Neural cell (in vitro differentiated cells): ENCODE measurements at regions not wholly inside any gene's neighbourhood (a gene's known extent, or its start where the extent isn't known, plus 50 kb on each side); places are given as distances from the start of the nearest gene placed in this dataset.

Experiments
- H2AFZ ChIP-seq: fragments of 200-600, 300-800 bp; sonication (generic), shearing (Covaris generic); 2 replicates; pipeline ENCODE4 v1.6.0; 2014; ENCODE audit warnings: low read depth, mild to moderate bottlenecking, antibody characterized with exemption, low read length, moderate library complexity
- H3F3A ChIP-seq: fragments of 200-600 bp; shearing (Covaris generic); 2 replicates; pipeline ENCODE4 v1.6.1; 2016; ENCODE audit warnings: mild to moderate bottlenecking, moderate library complexity, mixed read lengths, antibody characterized with exemption, low read length; ENCODE audit not compliant: insufficient read depth, poor library complexity, severe bottlenecking
- H3K27ac ChIP-seq: fragments of 200-600, 300-800 bp; sonication (generic), shearing (Covaris generic); 2 replicates; pipeline ENCODE4 v1.5.1; 2014; ENCODE audit warnings: mild to moderate bottlenecking, low read length, moderate library complexity
- H3K27me3 ChIP-seq: fragments of 300-800, 200-600 bp; sonication (generic), shearing (Covaris generic); 2 replicates; pipeline ENCODE4 v1.6.0; 2014; ENCODE audit warnings: mild to moderate bottlenecking, low read depth, low read length, moderate library complexity; ENCODE audit not compliant: insufficient read depth
- H3K36me3 ChIP-seq: fragments of 300-800, 200-600 bp; sonication (generic), shearing (Covaris generic); 2 replicates; pipeline ENCODE4 v1.5.1; 2014; ENCODE audit warnings: mild to moderate bottlenecking, antibody characterized with exemption, low read length, moderate library complexity; ENCODE audit not compliant: insufficient read depth
- H3K4me2 ChIP-seq: fragments of 300-800, 200-600 bp; sonication (generic), shearing (Covaris generic); 2 replicates; pipeline ENCODE4 v1.6.0; 2014; ENCODE audit warnings: mild to moderate bottlenecking, low read length
- H3K4me3 ChIP-seq: fragments of 300-800, 200-600 bp; sonication (generic), shearing (Covaris generic); 2 replicates; pipeline ENCODE4 v1.5.1; 2014; ENCODE audit warnings: mild to moderate bottlenecking, low read length, moderate library complexity
- H3K79me2 ChIP-seq: fragments of 200-600 bp; shearing (Covaris generic); replicated peaks from 2 replicates; pipeline ENCODE4 v1.6.0; 2014; ENCODE audit warnings: mild to moderate bottlenecking, low read length, moderate library complexity; ENCODE audit not compliant: insufficient read depth
- H3K9ac ChIP-seq: fragments of 300-800, 200-600 bp; sonication (generic), shearing (Covaris generic); 2 replicates; pipeline ENCODE4 v1.6.1; 2016; ENCODE audit warnings: mild to moderate bottlenecking, low read length, mixed read lengths
- H3K9me2 ChIP-seq: fragments of 200-600 bp; shearing (Covaris generic); 2 replicates; pipeline ENCODE4 v1.6.1; 2016; ENCODE audit warnings: mild to moderate bottlenecking, low read length, mixed read lengths; ENCODE audit not compliant: insufficient read depth
- H3K9me3 ChIP-seq: fragments of 200-600, 300-800 bp; sonication (generic), shearing (Covaris generic); 2 replicates; pipeline ENCODE4 v1.6.1; 2016; ENCODE audit warnings: mild to moderate bottlenecking, mixed run types, low read length, moderate library complexity, mixed read lengths
- H4K20me1 ChIP-seq: fragments of 200-600 bp; shearing (Covaris generic); 2 replicates; pipeline ENCODE4 v1.6.1; 2016; ENCODE audit warnings: mild to moderate bottlenecking, mixed run types; ENCODE audit not compliant: insufficient read depth
- EP300 ChIP-seq: fragments of 450-650 bp; conservative IDR thresholded peaks from 2 replicates; pipeline ENCODE4 v1.6.1; 2014; ENCODE audit warnings: antibody characterized with exemption, mild to moderate bottlenecking, moderate library complexity; ENCODE audit not compliant: poor library complexity, severe bottlenecking
- EZH2 ChIP-seq: fragments of 200-600, 300-800 bp; shearing (Covaris generic), sonication (generic); IDR thresholded peaks from 2 replicates; pipeline ENCODE4 v1.6.1; 2014; ENCODE audit warnings: antibody characterized with exemption, low read length, borderline replicate concordance, mild to moderate bottlenecking; ENCODE audit not compliant: insufficient read depth, poor library complexity, severe bottlenecking
- MXI1 ChIP-seq: fragments of 450-650 bp; conservative IDR thresholded peaks from 2 replicates; pipeline ENCODE4 v1.6.1; 2014; ENCODE audit warnings: antibody characterized with exemption, mild to moderate bottlenecking; ENCODE audit not compliant: poor library complexity, severe bottlenecking
- POLR2AphosphoS5 ChIP-seq: IDR thresholded peaks from 2 replicates; pipeline ENCODE4 v1.6.1; 2012
- RAD21 ChIP-seq: fragments of 450-650 bp; conservative IDR thresholded peaks from 2 replicates; pipeline ENCODE4 v1.6.1; 2014; ENCODE audit warnings: antibody characterized with exemption, mild to moderate bottlenecking, moderate library complexity
- SMC3 ChIP-seq: fragments of 450-650 bp; conservative IDR thresholded peaks from 2 replicates; pipeline ENCODE4 v1.6.1; 2014; ENCODE audit warnings: antibody characterized with exemption, mild to moderate bottlenecking, moderate library complexity; ENCODE audit not compliant: poor library complexity
- TAF1 ChIP-seq: IDR thresholded peaks from 2 replicates; pipeline ENCODE4 v1.6.1; 2012; ENCODE audit warnings: low read depth
- TF ChIP-seq, protein P1 (sequence below): IDR thresholded peaks from 2 replicates; pipeline ENCODE4 v1.6.1; 2012; ENCODE audit warnings: borderline replicate concordance
- TF ChIP-seq, protein P2 (sequence below): fragments of 450-650 bp; IDR thresholded peaks from 2 replicates; pipeline ENCODE4 v1.5.1; 2014; ENCODE audit warnings: antibody characterized with exemption, mild to moderate bottlenecking, moderate library complexity; ENCODE audit not compliant: poor library complexity, severe bottlenecking

GRCh38 chr6:6091608-6092002, 84.9 kb upstream of the NRN1 start:
- no peaks in the 10 kb centered on the region for H3K27me3 ChIP-seq
- no peak overlapping the region for H3K4me3 ChIP-seq
- H4K20me1 ChIP-seq: no peaks in the 10 kb centered on the region
- TF ChIP-seq MXI1 (no peak), SMC3 (no peak), TAF1 (no peak), POLR2AphosphoS5 (no peak), RAD21 (no peak), EP300 (no peak), EZH2 (no peak)
- TF ChIP-seq, protein P1, sequence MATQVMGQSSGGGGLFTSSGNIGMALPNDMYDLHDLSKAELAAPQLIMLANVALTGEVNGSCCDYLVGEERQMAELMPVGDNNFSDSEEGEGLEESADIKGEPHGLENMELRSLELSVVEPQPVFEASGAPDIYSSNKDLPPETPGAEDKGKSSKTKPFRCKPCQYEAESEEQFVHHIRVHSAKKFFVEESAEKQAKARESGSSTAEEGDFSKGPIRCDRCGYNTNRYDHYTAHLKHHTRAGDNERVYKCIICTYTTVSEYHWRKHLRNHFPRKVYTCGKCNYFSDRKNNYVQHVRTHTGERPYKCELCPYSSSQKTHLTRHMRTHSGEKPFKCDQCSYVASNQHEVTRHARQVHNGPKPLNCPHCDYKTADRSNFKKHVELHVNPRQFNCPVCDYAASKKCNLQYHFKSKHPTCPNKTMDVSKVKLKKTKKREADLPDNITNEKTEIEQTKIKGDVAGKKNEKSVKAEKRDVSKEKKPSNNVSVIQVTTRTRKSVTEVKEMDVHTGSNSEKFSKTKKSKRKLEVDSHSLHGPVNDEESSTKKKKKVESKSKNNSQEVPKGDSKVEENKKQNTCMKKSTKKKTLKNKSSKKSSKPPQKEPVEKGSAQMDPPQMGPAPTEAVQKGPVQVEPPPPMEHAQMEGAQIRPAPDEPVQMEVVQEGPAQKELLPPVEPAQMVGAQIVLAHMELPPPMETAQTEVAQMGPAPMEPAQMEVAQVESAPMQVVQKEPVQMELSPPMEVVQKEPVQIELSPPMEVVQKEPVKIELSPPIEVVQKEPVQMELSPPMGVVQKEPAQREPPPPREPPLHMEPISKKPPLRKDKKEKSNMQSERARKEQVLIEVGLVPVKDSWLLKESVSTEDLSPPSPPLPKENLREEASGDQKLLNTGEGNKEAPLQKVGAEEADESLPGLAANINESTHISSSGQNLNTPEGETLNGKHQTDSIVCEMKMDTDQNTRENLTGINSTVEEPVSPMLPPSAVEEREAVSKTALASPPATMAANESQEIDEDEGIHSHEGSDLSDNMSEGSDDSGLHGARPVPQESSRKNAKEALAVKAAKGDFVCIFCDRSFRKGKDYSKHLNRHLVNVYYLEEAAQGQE: no peak
- TF ChIP-seq, protein P2, sequence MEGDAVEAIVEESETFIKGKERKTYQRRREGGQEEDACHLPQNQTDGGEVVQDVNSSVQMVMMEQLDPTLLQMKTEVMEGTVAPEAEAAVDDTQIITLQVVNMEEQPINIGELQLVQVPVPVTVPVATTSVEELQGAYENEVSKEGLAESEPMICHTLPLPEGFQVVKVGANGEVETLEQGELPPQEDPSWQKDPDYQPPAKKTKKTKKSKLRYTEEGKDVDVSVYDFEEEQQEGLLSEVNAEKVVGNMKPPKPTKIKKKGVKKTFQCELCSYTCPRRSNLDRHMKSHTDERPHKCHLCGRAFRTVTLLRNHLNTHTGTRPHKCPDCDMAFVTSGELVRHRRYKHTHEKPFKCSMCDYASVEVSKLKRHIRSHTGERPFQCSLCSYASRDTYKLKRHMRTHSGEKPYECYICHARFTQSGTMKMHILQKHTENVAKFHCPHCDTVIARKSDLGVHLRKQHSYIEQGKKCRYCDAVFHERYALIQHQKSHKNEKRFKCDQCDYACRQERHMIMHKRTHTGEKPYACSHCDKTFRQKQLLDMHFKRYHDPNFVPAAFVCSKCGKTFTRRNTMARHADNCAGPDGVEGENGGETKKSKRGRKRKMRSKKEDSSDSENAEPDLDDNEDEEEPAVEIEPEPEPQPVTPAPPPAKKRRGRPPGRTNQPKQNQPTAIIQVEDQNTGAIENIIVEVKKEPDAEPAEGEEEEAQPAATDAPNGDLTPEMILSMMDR: no peak
- H3K79me2 ChIP-seq: no peaks in the 10 kb centered on the region
- H3K9me3 ChIP-seq: no peaks in the 10 kb centered on the region
- H3F3A ChIP-seq: no peaks in the 10 kb centered on the region
- no peaks in the 10 kb centered on the region for H3K9me2 ChIP-seq
- no peak overlapping the region for H2AFZ ChIP-seq
- H3K4me2 ChIP-seq: no peak overlapping the region
- H3K27ac ChIP-seq: no peak overlapping the region
- no peaks in the 10 kb centered on the region for H3K36me3 ChIP-seq
- H3K9ac ChIP-seq: no peak overlapping the region

- Histone ChIP-seq H3K27ac (no peak overlapping the region), H3K4me3 (no peak overlapping the region), H3K27me3 (no peaks in the 10 kb centered on the region), H3K9me3 (no peaks in the 10 kb centered on the region), H3K9me2 (no peaks in the 10 kb centered on the region), H3F3A (no peaks in the 10 kb centered on the region), H2AFZ (no peak overlapping the region), H3K9ac (no peak overlapping the region), H3K79me2 (no peaks in the 10 kb centered on the region), H3K36me3 (no peaks in the 10 kb centered on the region), H4K20me1 (no peaks in the 10 kb centered on the region), H3K4me2 (no peak overlapping the region)
- TF ChIP-seq MXI1: no peak
- TF ChIP-seq POLR2AphosphoS5: no peak
- TF ChIP-seq EZH2: no peak
Observed at GRCh38 chr6:6090861-6091607, 84.3 kb upstream of the NRN1 start.
